HCT116 (cell line): ENCODE measurements at regions not wholly inside any gene's neighbourhood (a gene's known extent, or its start where the extent isn't known, plus 50 kb on each side); places are given as distances from the start of the nearest gene placed in this dataset.

Experiments used
- ATAC-seq: fragments of 200-7000 bp; cut with Tn5 transposase; 2 replicates; pipeline ENCODE4 v1.9.1; 2020; ENCODE audit warnings: mild to moderate bottlenecking, moderate library complexity
- BruUV-seq: library from RNA; stranded (reverse); fragments of 400-500 nt; replicated peaks from 2 replicates; lab custom pipeline; 2021; lab: Mats Ljungman, UMichigan
- CTCF ChIA-PET: fragments of 300-600 bp; sonication (Branson Sonifier 250); formaldehyde crosslinking; loops from one replicate; lab custom pipeline; 2021; ENCODE audit warnings: antibody characterized with exemption; lab: Charles Lee
- POLR2A ChIA-PET: fragments of 300-600, 350-600 bp; sonication (Branson Sonifier 250); formaldehyde crosslinking; loops from one replicate; lab custom pipeline; 2021; ENCODE audit warnings: antibody characterized with exemption; lab: Charles Lee
- RAD21 ChIA-PET, 2 experiments: fragments of 300-600 bp; sonication (Branson Sonifier 250); formaldehyde crosslinking; loops; one replicate each; lab custom pipeline; 2023; ENCODE audit warnings: low total read pairs in 2 of 2; ENCODE audit not compliant: uncharacterized antibody in 2 of 2, unreplicated experiment in 2 of 2, low non-redundant PET in 1 of 2; lab: Charles Lee
- DNase-seq: peaks from one replicate; pipeline ENCODE4 v3.0.0-alpha.2; 2010; ENCODE audit warnings: low read depth, low spot score
- H2AFZ ChIP-seq: fragments of 200-600 bp; shearing (Covaris generic), sonication (generic); 2 replicates; pipeline ENCODE4 v1.6.1; 2017; ENCODE audit warnings: low read depth, mixed run types, mixed read lengths, antibody characterized with exemption, low read length; ENCODE audit not compliant: poor library complexity, severe bottlenecking
- H3K27ac ChIP-seq: 2 replicates; pipeline ENCODE4 v1.5.1; 2012; ENCODE audit warnings: low read depth, low read length
- H3K27me3 ChIP-seq: fragments of 200-600 bp; sonication (generic); 2 replicates; pipeline ENCODE4 v1.6.1; 2016; ENCODE audit warnings: mixed run types, low read length, mixed read lengths; ENCODE audit not compliant: insufficient read depth
- H3K36me3 ChIP-seq, 2 experiments: fragments of 200-500 bp in 1 of 2; fragments of 200-600 bp in 1 of 2; sonication (Bioruptor generic) in 1 of 2; sonication (generic) in 1 of 2; 2 replicates each; pipeline versions ENCODE4 v1.5.1 to v1.6.1; 2014 to 2016; ENCODE audit warnings: low read length in 2 of 2, inconsistent platforms in 1 of 2, mixed read lengths in 1 of 2, mixed run types in 1 of 2; ENCODE audit not compliant: insufficient read depth in 2 of 2, control insufficient read depth in 1 of 2
- H3K4me1 ChIP-seq, 2 experiments: fragments of 200-600 bp in 1 of 2; sonication (generic) in 1 of 2; 2 replicates each; pipeline versions ENCODE4 v1.5.1 to v1.6.1; 2012 to 2017; ENCODE audit warnings: low read length in 2 of 2, inconsistent platforms in 1 of 2, mild to moderate bottlenecking in 1 of 2, mixed read lengths in 1 of 2, mixed run types in 1 of 2, moderate library complexity in 1 of 2; ENCODE audit not compliant: insufficient read depth in 2 of 2, control insufficient read depth in 1 of 2
- H3K4me2 ChIP-seq: fragments of 200-600 bp; sonication (generic); 2 replicates; pipeline ENCODE4 v1.6.1; 2017; ENCODE audit warnings: mixed run types, low read length, mixed read lengths
- H3K4me3 ChIP-seq, 2 experiments: fragments of 200-600 bp in 1 of 2; sonication (generic) in 1 of 2; replicated peaks in 1 of 2; 2 replicates each; pipeline ENCODE4 v1.5.1; 2011 to 2016; ENCODE audit warnings: low read length in 2 of 2, control low read depth in 1 of 2, low read depth in 1 of 2, mild to moderate bottlenecking in 1 of 2, mixed read lengths in 1 of 2, mixed run types in 1 of 2
- H3K79me2 ChIP-seq: fragments of 200-600 bp; sonication (generic); 2 replicates; pipeline ENCODE4 v1.6.1; 2017; ENCODE audit warnings: mild to moderate bottlenecking, mixed run types, low read length, moderate library complexity, mixed read lengths; ENCODE audit not compliant: insufficient read depth
- H3K9ac ChIP-seq: fragments of 200-600 bp; sonication (generic); 2 replicates; pipeline ENCODE4 v1.6.1; 2016; ENCODE audit warnings: low read length, mixed read lengths
- H3K9me2 ChIP-seq: fragments of 200-600 bp; sonication (generic), shearing (Covaris generic); 2 replicates; pipeline ENCODE4 v1.6.1; 2017; ENCODE audit warnings: mixed run types, mild to moderate bottlenecking, moderate library complexity; ENCODE audit not compliant: insufficient read depth
- H3K9me3 ChIP-seq, 2 experiments: fragments of 200-500 bp in 1 of 2; fragments of 200-600 bp in 1 of 2; sonication (Bioruptor generic) in 1 of 2; sonication (generic) in 1 of 2; 2 replicates each; pipeline ENCODE4 v1.6.1; 2014 to 2017; ENCODE audit warnings: low read length in 2 of 2, mixed read lengths in 2 of 2, inconsistent platforms in 1 of 2, low read depth in 1 of 2, mild to moderate bottlenecking in 1 of 2, mixed run types in 1 of 2, moderate library complexity in 1 of 2; ENCODE audit not compliant: control insufficient read depth in 1 of 2, insufficient read depth in 1 of 2
- H4K20me1 ChIP-seq: fragments of 200-600 bp; sonication (generic), shearing (Covaris generic); 2 replicates; pipeline ENCODE4 v1.6.1; 2017; ENCODE audit warnings: mixed run types, mild to moderate bottlenecking, moderate library complexity; ENCODE audit not compliant: insufficient read depth
- EGR1 ChIP-seq: IDR thresholded peaks from 2 replicates; pipeline ENCODE4 v1.6.1; 2012; ENCODE audit warnings: low read depth
- ELF1 ChIP-seq: IDR thresholded peaks from 2 replicates; pipeline ENCODE4 v1.6.1; 2012; ENCODE audit warnings: low read depth, borderline replicate concordance
- EZH2phosphoT487 ChIP-seq: fragments of 200-600 bp; IDR thresholded peaks from 2 replicates; pipeline ENCODE4 v1.6.1; 2018; ENCODE audit warnings: antibody characterized with exemption, borderline replicate concordance
- JUND ChIP-seq: IDR thresholded peaks from 2 replicates; pipeline ENCODE4 v1.6.1; 2012
- POLR2A ChIP-seq: IDR thresholded peaks from 2 replicates; pipeline ENCODE4 v1.7.0; 2011; ENCODE audit warnings: borderline replicate concordance; ENCODE audit not compliant: insufficient read depth, insufficient read length; ENCODE audit errors: extremely low read depth
- RAD21 ChIP-seq: IDR thresholded peaks from 2 replicates; pipeline ENCODE4 v1.6.1; 2012; ENCODE audit warnings: low read depth, mild to moderate bottlenecking
- REST ChIP-seq: IDR thresholded peaks from 2 replicates; pipeline ENCODE4 v1.6.1; 2012; ENCODE audit warnings: low read depth
- SIN3A ChIP-seq: IDR thresholded peaks from 2 replicates; pipeline ENCODE4 v1.6.1; 2012; ENCODE audit warnings: low read depth
- SP1 ChIP-seq: IDR thresholded peaks from 2 replicates; pipeline ENCODE4 v1.6.1; 2012; ENCODE audit warnings: low read depth
- SRF ChIP-seq: IDR thresholded peaks from 2 replicates; pipeline ENCODE4 v1.6.1; 2012; ENCODE audit warnings: low read depth
- TCF7L2 ChIP-seq: IDR thresholded peaks from 2 replicates; pipeline ENCODE4 v1.7.0; 2011; ENCODE audit warnings: borderline replicate concordance, inconsistent platforms; ENCODE audit not compliant: insufficient read depth, insufficient read length; ENCODE audit errors: extremely low read depth
- ZFX ChIP-seq: fragments of 450-650 bp; IDR thresholded peaks from 2 replicates; pipeline ENCODE4 v1.6.1; 2017
- ZNF274 ChIP-seq: fragments of 200-500 bp; sonication (Bioruptor generic); IDR thresholded peaks from 2 replicates; pipeline ENCODE4 v1.6.1; 2014; ENCODE audit warnings: mild to moderate bottlenecking, low read depth, low read length, inconsistent platforms
- intact Hi-C: fragments of 100-400 bp; cut with micrococcal nuclease; formaldehyde crosslinking; loops from 2 replicates; pipeline ENCODE4 v1.10.0; 2022

- no peak for TF ChIP-seq REST
- no peak for TF ChIP-seq EZH2phosphoT487
- no peak for TF ChIP-seq SRF
- TF ChIP-seq TCF7L2 = no peak
- TF ChIP-seq ZFX = no peak
- TF ChIP-seq, all 23 proteins: peak for 0
These were observed 175.0 kb upstream of the PRDM1 start (continued) for GRCh38 chr6:105911106-105911629.

GRCh38 chr6:105909106-105909505 lies 177.0 kb upstream of the PRDM1 start:
- Histone ChIP-seq H3K9me3 (no peaks in the 10 kb centered on the region), H3K27me3 (no peaks in the 10 kb centered on the region), H4K20me1 (no peaks in the 10 kb centered on the region), H3K4me1 (no peaks in the 10 kb centered on the region), H3K4me3 (no peak overlapping the region), H3K4me2 (no peak overlapping the region), H3K27ac (no peak overlapping the region), H3K9me2 (no peaks in the 10 kb centered on the region), H3K36me3 (no peaks in the 10 kb centered on the region), H2AFZ (no peak overlapping the region)
- DNase-seq = no peak
- intact Hi-C loops = no loop called here
- no peak for ATAC-seq
- ChIA-PET RAD21 (no interaction called here), POLR2A (no interaction called here), CTCF (no interaction called here)
- no TSS peak for BruUV-seq
- TF ChIP-seq ELF1 = no peak
- no peak for TF ChIP-seq JUND
- TF ChIP-seq SP1 = no peak
- no peak for TF ChIP-seq ZNF274
- TF ChIP-seq SIN3A = no peak
- no peak for TF ChIP-seq RAD21
- no peak for TF ChIP-seq POLR2A
- TF ChIP-seq EGR1 = no peak
- TF ChIP-seq, all 23 proteins: peak for 0
- no peaks in the 10 kb centered on the region for H3K79me2 ChIP-seq
- no peak overlapping the region for H3K9ac ChIP-seq
